PC-9 (cell line): ENCODE measurements at regions not wholly inside any gene's neighbourhood (a gene's known extent, or its start where the extent isn't known, plus 50 kb on each side); places are given as distances from the start of the nearest gene placed in this dataset.
"Not testable (repeated sequence)": the region's sequence is repeated elsewhere in the genome, so short reads cannot be mapped to it uniquely, and the experiment has no call there.

Source experiments
- CTCF ChIP-seq: fragments of 200-600 bp; sonication (generic); conservative IDR thresholded peaks from 2 replicates; pipeline ENCODE4 v1.6.1; 2017; ENCODE audit warnings: mixed run types, antibody characterized with exemption, mild to moderate bottlenecking, moderate library complexity
- EZH2 ChIP-seq: fragments of 200-600 bp; sonication (generic); IDR thresholded peaks from 2 replicates; pipeline ENCODE4 v1.8.0; 2017; ENCODE audit warnings: antibody characterized with exemption, low read depth

- not testable (repeated sequence) for TF ChIP-seq CTCF, EZH2
Measured at GRCh38 chr12:8399496-8400034, 56.2 kb upstream of the CLEC6A start.
